IMR-90 (cell line): ENCODE measurements at regions not wholly inside any gene's neighbourhood (a gene's known extent, or its start where the extent isn't known, plus 50 kb on each side); places are given as distances from the start of the nearest gene placed in this dataset.

Experiments
- ATAC-seq: fragments of 200-7000 bp; cut with Tn5 transposase; 2 replicates; pipeline ENCODE4 v1.9.1; 2020; ENCODE audit warnings: low read depth, mild to moderate bottlenecking, moderate library complexity
- BruUV-seq: library from RNA; stranded (reverse); fragments of 400-500 nt; replicated peaks from 2 replicates; lab custom pipeline; 2021; lab: Mats Ljungman, UMichigan
- CTCF ChIA-PET: fragments of 300-600 bp; formaldehyde crosslinking; extraction: SDS; loops from one replicate; lab custom pipeline; 2021; ENCODE audit warnings: antibody characterized with exemption; lab: Yijun Ruan, JAX
- POLR2A ChIA-PET: fragments of 300-600 bp; sonication (Branson Sonifier 250); formaldehyde crosslinking; loops from one replicate; lab custom pipeline; 2022; ENCODE audit warnings: antibody characterized with exemption; ENCODE audit not compliant: unreplicated experiment; lab: Charles Lee
- DNase-seq: peaks from one replicate; pipeline ENCODE4 v3.0.0; 2013
- H2AFZ ChIP-seq: replicated peaks from 2 replicates; pipeline ENCODE3; 2013; ENCODE audit warnings: low read length, mild to moderate bottlenecking; ENCODE audit not compliant: poor library complexity
- H2AK5ac ChIP-seq: 2 replicates; pipeline ENCODE4 v1.6.1; 2013; ENCODE audit warnings: low read depth, low read length, inconsistent platforms
- H2AK9ac ChIP-seq: replicated peaks from 2 replicates; pipeline ENCODE3; 2013; ENCODE audit warnings: mild to moderate bottlenecking, low read depth, low read length, moderate library complexity; ENCODE audit not compliant: poor library complexity
- H2BK120ac ChIP-seq: 2 replicates; pipeline ENCODE4 v1.6.1; 2013; ENCODE audit warnings: low read depth, low read length, inconsistent platforms
- H2BK15ac ChIP-seq: 3 replicates; pipeline ENCODE4 v1.6.1; 2013; ENCODE audit warnings: low read depth, low read length, inconsistent platforms
- H2BK20ac ChIP-seq: 2 replicates; pipeline ENCODE4 v1.6.1; 2013; ENCODE audit warnings: low read depth, mild to moderate bottlenecking, inconsistent platforms, low read length, moderate library complexity
- H2BK5ac ChIP-seq: 2 replicates; pipeline ENCODE4 v1.6.1; 2013; ENCODE audit warnings: mild to moderate bottlenecking, low read depth, low read length, inconsistent platforms; ENCODE audit not compliant: poor library complexity, severe bottlenecking
- H3K14ac ChIP-seq: replicated peaks from 2 replicates; pipeline ENCODE4 v1.6.1; 2013; ENCODE audit warnings: low read depth, low read length, inconsistent platforms
- H3K18ac ChIP-seq: 2 replicates; pipeline ENCODE4 v1.6.1; 2013; ENCODE audit warnings: low read depth, low read length, control low read depth
- H3K23ac ChIP-seq: 2 replicates; pipeline ENCODE4 v1.6.1; 2013; ENCODE audit warnings: low read depth, low read length, inconsistent platforms
- H3K27ac ChIP-seq: 2 replicates; pipeline ENCODE4 v1.5.1; 2013; ENCODE audit warnings: mild to moderate bottlenecking, control low read depth, low read length; ENCODE audit not compliant: insufficient read depth
- H3K27me3 ChIP-seq: 2 replicates; pipeline ENCODE4 v1.6.1; 2013; ENCODE audit warnings: low read length; ENCODE audit not compliant: control insufficient read depth, insufficient read depth
- H3K36me3 ChIP-seq: 2 replicates; pipeline ENCODE4 v1.6.1; 2013; ENCODE audit warnings: low read length, mixed read lengths; ENCODE audit not compliant: control insufficient read depth, insufficient read depth
- H3K4ac ChIP-seq: 2 replicates; pipeline ENCODE4 v1.6.1; 2013; ENCODE audit warnings: low read depth, low read length, inconsistent platforms
- H3K4me1 ChIP-seq: 2 replicates; pipeline ENCODE4 v1.6.1; 2013; ENCODE audit warnings: low read length, mixed read lengths; ENCODE audit not compliant: control insufficient read depth, insufficient read depth
- H3K4me2 ChIP-seq: 2 replicates; pipeline ENCODE4 v1.6.1; 2013; ENCODE audit warnings: low read depth, mild to moderate bottlenecking, control low read depth, low read length, moderate library complexity
- H3K4me3 ChIP-seq: 2 replicates; pipeline ENCODE4 v1.5.1; 2013; ENCODE audit warnings: low read depth, mild to moderate bottlenecking, control low read depth, low read length, moderate library complexity; ENCODE audit not compliant: insufficient read depth
- H3K56ac ChIP-seq: 2 replicates; pipeline ENCODE4 v1.6.1; 2013; ENCODE audit warnings: low read length, inconsistent platforms; ENCODE audit not compliant: insufficient read depth; ENCODE audit errors: extremely low read depth
- H3K79me1 ChIP-seq, 2 experiments: 2 replicates each; pipeline ENCODE4 v1.6.1; 2013; ENCODE audit warnings: low read length in 2 of 2, inconsistent platforms in 1 of 2, low read depth in 1 of 2
- H3K9ac ChIP-seq: 2 replicates; pipeline ENCODE4 v1.6.1; 2013; ENCODE audit warnings: low read depth, low read length, control low read depth
- H3K9me1 ChIP-seq: 2 replicates; pipeline ENCODE4 v1.6.1; 2013; ENCODE audit warnings: low read length, inconsistent platforms; ENCODE audit not compliant: insufficient read depth
- H3K9me3 ChIP-seq: 2 replicates; pipeline ENCODE4 v1.6.1; 2013; ENCODE audit warnings: low read length; ENCODE audit not compliant: control insufficient read depth, insufficient read depth
- H4K20me1 ChIP-seq: 2 replicates; pipeline ENCODE4 v1.6.1; 2013; ENCODE audit warnings: low read length, inconsistent platforms; ENCODE audit not compliant: insufficient read depth
- H4K5ac ChIP-seq: 2 replicates; pipeline ENCODE4 v1.6.1; 2013; ENCODE audit warnings: mild to moderate bottlenecking, low read depth, low read length, control low read depth
- H4K8ac ChIP-seq, 2 experiments: 2 replicates each; pipeline ENCODE4 v1.6.1; 2013; ENCODE audit warnings: low read depth in 2 of 2, low read length in 2 of 2, control low read depth in 1 of 2, inconsistent platforms in 1 of 2
- H4K91ac ChIP-seq: 2 replicates; pipeline ENCODE4 v1.6.1; 2013; ENCODE audit warnings: low read depth, low read length, inconsistent platforms; ENCODE audit not compliant: insufficient read depth
- CHD1 ChIP-seq: IDR thresholded peaks from 2 replicates; pipeline ENCODE4 v1.6.1; 2012; ENCODE audit warnings: low read depth, low read length, improper control_type of control experiment
- CTCF ChIP-seq: conservative IDR thresholded peaks from 2 replicates; pipeline ENCODE4 v1.5.1; 2012; ENCODE audit warnings: mild to moderate bottlenecking, low read depth, low read length, improper control_type of control experiment
- MAFK ChIP-seq: IDR thresholded peaks from 2 replicates; pipeline ENCODE4 v1.6.1; 2012; ENCODE audit warnings: low read depth, low read length, improper control_type of control experiment
- MXI1 ChIP-seq: IDR thresholded peaks from 2 replicates; pipeline ENCODE4 v1.6.1; 2012; ENCODE audit warnings: low read depth, mild to moderate bottlenecking, low read length, moderate library complexity, borderline replicate concordance
- NFE2L2 ChIP-seq: fragments of 150-350 bp; IDR thresholded peaks from 2 replicates; pipeline ENCODE4 v1.6.1; 2016; ENCODE audit warnings: low read depth, mild to moderate bottlenecking, low read length
- POLR2A ChIP-seq: IDR thresholded peaks from 2 replicates; pipeline ENCODE4 v1.6.1; 2012; ENCODE audit warnings: mild to moderate bottlenecking, low read depth, low read length
- RAD21 ChIP-seq: IDR thresholded peaks from 2 replicates; pipeline ENCODE4 v1.6.1; 2012; ENCODE audit warnings: low read length, improper control_type of control experiment
- RCOR1 ChIP-seq: IDR thresholded peaks from 2 replicates; pipeline ENCODE4 v1.6.1; 2012; ENCODE audit warnings: mild to moderate bottlenecking, low read length, improper control_type of control experiment; ENCODE audit not compliant: insufficient replicate concordance
- RFX5 ChIP-seq: IDR thresholded peaks from 2 replicates; pipeline ENCODE4 v1.8.0; 2012; ENCODE audit warnings: low read depth, mild to moderate bottlenecking, low read length, moderate library complexity
- USF2 ChIP-seq: fragments of 150-350 bp; IDR thresholded peaks from 2 replicates; pipeline ENCODE4 v1.6.1; 2017; ENCODE audit warnings: mild to moderate bottlenecking, antibody characterized with exemption, low read length, low read depth
- WGBS, 2 experiments: methylation state at CpG; one replicate each; pipeline versions ENCODE4 v1.1.5 to v1.1.7; 2013; ENCODE audit warnings: missing lambda C conversion rate in 2 of 2; ENCODE audit not compliant: insufficient read length in 1 of 2; ENCODE audit errors: extremely low coverage in 2 of 2; 5-methylcytosine and 5-hydroxymethylcytosine counted together
- dilution Hi-C: fragments of 300-500 bp; cut with HindIII; formaldehyde crosslinking; loops from one replicate; pipeline ENCODE4 v1.14.3; 2018; ENCODE audit warnings: low sequenced_read_pairs; ENCODE audit not compliant: unreplicated experiment
- in situ Hi-C: fragments of 300-500 bp; cut with MboI; formaldehyde crosslinking; loops from 3 replicates; pipeline ENCODE4 v1.14.3; 2019; ENCODE audit warnings: low sequenced_read_pairs, inconsistent platforms, mixed read lengths
- intact Hi-C: fragments of 100-400 bp; cut with micrococcal nuclease; formaldehyde crosslinking; loops from 2 replicates; pipeline ENCODE4 v1.10.0; 2022

DNA sequence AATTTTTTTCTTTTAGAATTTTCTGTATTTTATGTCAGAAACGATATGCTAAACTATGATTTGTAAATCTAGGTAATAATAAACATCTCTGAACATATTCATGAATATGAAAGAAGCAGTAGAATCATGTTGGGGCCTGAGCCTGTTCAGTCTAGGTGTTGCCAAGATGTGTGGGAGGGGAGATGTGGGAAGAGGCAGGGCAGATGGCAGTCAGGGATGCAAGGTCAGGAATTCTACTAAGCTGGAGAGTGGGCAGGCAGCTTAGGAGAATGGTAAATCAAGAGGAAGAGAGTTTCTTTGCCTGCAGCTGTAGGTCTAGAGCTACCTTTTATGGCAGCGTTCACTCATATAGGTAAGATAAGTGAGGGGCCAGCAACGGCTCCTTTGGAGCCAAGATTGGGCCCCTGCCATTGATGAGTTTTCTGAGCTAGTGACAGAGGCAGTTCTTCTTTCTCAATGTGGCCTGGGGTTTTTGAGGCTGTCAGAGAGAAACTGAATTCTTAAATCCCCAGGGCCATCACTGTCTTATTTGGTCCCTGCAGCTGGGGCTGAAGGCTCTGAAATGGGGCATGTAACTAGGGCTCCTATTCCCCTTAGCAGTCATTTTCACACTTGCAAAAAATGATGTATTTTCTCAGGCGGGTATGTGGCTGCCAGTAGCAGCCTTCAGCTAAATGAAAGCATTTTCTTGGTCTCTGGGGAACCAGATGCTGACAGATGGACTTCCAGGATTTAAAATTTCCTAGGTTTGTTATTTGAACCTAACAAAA lies 232.8 kb downstream of the PIK3C3 start:
- no peak overlapping the region for H3K4me3 ChIP-seq
- dilution Hi-C loops (no loop called here), intact Hi-C loops (no loop called here), in situ Hi-C loops (no loop called here)
- CTCF ChIA-PET, result no interaction called here
- H3K4me2 ChIP-seq, result no peak overlapping the region
- no peak overlapping the region for H2AK9ac ChIP-seq
- no peak overlapping the region for H4K5ac ChIP-seq
- DNase-seq, result no peak
- no peak overlapping the region for H3K27ac ChIP-seq
- BruUV-seq, result no TSS peak
- POLR2A ChIA-PET, result no interaction called here
- H2BK20ac ChIP-seq, result no peak overlapping the region
- TF ChIP-seq RAD21 (no peak), NFE2L2 (no peak), USF2 (no peak), RFX5 (no peak), MXI1 (no peak), MAFK (no peak), POLR2A (no peak), CTCF (no peak), CHD1 (no peak), RCOR1 (no peak)
- H3K23ac ChIP-seq, result no peak overlapping the region
- no peak overlapping the region for H4K91ac ChIP-seq
- H2AK5ac ChIP-seq, result no peak overlapping the region
- no peaks in the 10 kb centered on the region; the same call in 1 of the 2 replicates for H3K9me3 ChIP-seq
- no peaks in the 10 kb centered on the region for H4K20me1 ChIP-seq
- H3K14ac ChIP-seq, result no peak overlapping the region
- no CpG with 5 or more reads among the region's 4 CpGs for WGBS, 2 experiments
- no peak overlapping the region for H2BK5ac ChIP-seq
- H3K9me1 ChIP-seq, result 0 out of 2 replicates have a peak, but pooled peaks cover 3% of the 10 kb centered on the region
- no peak overlapping the region for H3K56ac ChIP-seq
- H3K79me1 ChIP-seq, result no peaks in the 10 kb centered on the region
- H3K18ac ChIP-seq, result no peak overlapping the region
- H4K8ac ChIP-seq, result no peak overlapping the region
- H2AFZ ChIP-seq, result no peak overlapping the region
- H3K27me3 ChIP-seq, result no peaks in the 10 kb centered on the region; the same call in 1 of the 2 replicates
- no peak overlapping the region for H3K4ac ChIP-seq
- H3K4me1 ChIP-seq, result peaks cover 2% of the 10 kb centered on the region; the same call in 1 of the 2 replicates
- no peak overlapping the region for H2BK120ac ChIP-seq
- no peak overlapping the region for H2BK15ac ChIP-seq
- H3K36me3 ChIP-seq, result no peaks in the 10 kb centered on the region
- H3K9ac ChIP-seq, result no peak overlapping the region
- no peak for ATAC-seq
